Tibial nerve (tissue), 4 donors: ENCODE measurements at regions not wholly inside any gene's neighbourhood (a gene's known extent, or its start where the extent isn't known, plus 50 kb on each side); places are given as distances from the start of the nearest gene placed in this dataset.

Source experiments
- DNase-seq, 2 donors: peaks; one replicate each; pipeline ENCODE4 v3.0.0-alpha.2; 2019; ENCODE audit warnings: low spot score in 2 of 2
- H3K27ac ChIP-seq, 4 donors: fragments of 200-600 bp; sonication (generic) in 3 of 4; one replicate each; pipeline ENCODE4 v1.5.1; 2017 to 2019; ENCODE audit warnings: mild to moderate bottlenecking in 1 of 4
- H3K27me3 ChIP-seq, 2 donors: fragments of 200-600 bp; sonication (generic) in 1 of 2; one replicate each; pipeline versions ENCODE4 v1.5.1 to v1.6.0; 2017 to 2019
- H3K36me3 ChIP-seq, 3 donors: fragments of 200-600 bp; sonication (generic); one replicate each; pipeline ENCODE4 v1.5.1; 2018 to 2019
- H3K4me1 ChIP-seq, 4 donors: fragments of 200-600 bp; sonication (generic) in 3 of 4; one replicate each; pipeline ENCODE4 v1.5.1; 2017 to 2019
- H3K4me3 ChIP-seq, 4 donors: fragments of 200-600 bp; sonication (generic) in 3 of 4; one replicate each; pipeline ENCODE4 v1.5.1; 2017 to 2019; ENCODE audit warnings: mild to moderate bottlenecking in 1 of 4, moderate library complexity in 1 of 4
- H3K9me3 ChIP-seq, 4 donors: fragments of 200-600 bp; sonication (generic) in 3 of 4; one replicate each; pipeline ENCODE4 v1.5.1; 2017 to 2019
- EP300 ChIP-seq, 2 donors: sonication (generic); formaldehyde crosslinking; IDR thresholded peaks; one replicate each; pipeline ENCODE4 v1.6.1; 2017; ENCODE audit warnings: antibody characterized with exemption in 2 of 2, mild to moderate bottlenecking in 1 of 2
- POLR2A ChIP-seq, 2 donors: fragments of 450-650 bp; IDR thresholded peaks; one replicate each; pipeline ENCODE4 v1.6.1; 2017; ENCODE audit warnings: antibody characterized with exemption in 2 of 2, mild to moderate bottlenecking in 2 of 2, moderate library complexity in 2 of 2
- WGBS, 2 donors: methylation state at CpG; one replicate each; pipeline ENCODE4 v1.1.5; 2018; 5-methylcytosine and 5-hydroxymethylcytosine counted together
- TF ChIP-seq, protein P1 (sequence below), 5 experiments: fragments of 200-600 bp in 3 of 5; fragments of 450-650 bp in 2 of 5; sonication (generic) in 3 of 5; IDR thresholded peaks; one replicate each; pipeline ENCODE4 v1.5.1; 2016 to 2019; ENCODE audit warnings: antibody characterized with exemption in 5 of 5, mild to moderate bottlenecking in 3 of 5, moderate library complexity in 2 of 5

DNA sequence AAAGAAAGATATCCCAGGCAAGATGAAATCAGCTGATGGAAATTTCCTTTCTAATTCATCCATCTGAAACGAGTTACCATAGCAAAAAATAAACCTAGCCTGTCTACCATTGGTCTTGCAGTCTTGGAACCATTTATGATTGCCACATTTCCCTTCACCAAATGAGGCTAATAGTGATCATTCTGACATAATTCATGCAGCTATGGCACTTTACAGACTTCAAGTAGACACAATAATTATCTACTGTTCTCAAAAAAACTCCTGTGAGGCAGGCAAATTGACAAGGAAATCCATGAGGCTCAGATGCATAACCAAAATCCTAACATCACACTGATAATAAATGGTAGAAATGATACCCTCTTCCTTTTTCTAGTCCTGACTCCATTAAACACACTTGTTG is 1669.7 kb upstream of the LRRTM1 start:
- Histone ChIP-seq H3K4me1 (no peaks in the 10 kb centered on the region), H3K27me3 (no peaks in the 10 kb centered on the region), H3K9me3 (peaks cover 0 to 5% (median 0%) of the 10 kb centered on the region in 4 donors), H3K4me3 (no peak overlapping the region), H3K27ac (no peak overlapping the region), H3K36me3 (no peaks in the 10 kb centered on the region)
- DNase-seq, result no peak
- 45 to 51% methylated on average over 1 of the region's 1 CpG for WGBS, 2 donors
- no peak for TF ChIP-seq POLR2A (IDR thresholded peaks at IDR 0.05)

DNA sequence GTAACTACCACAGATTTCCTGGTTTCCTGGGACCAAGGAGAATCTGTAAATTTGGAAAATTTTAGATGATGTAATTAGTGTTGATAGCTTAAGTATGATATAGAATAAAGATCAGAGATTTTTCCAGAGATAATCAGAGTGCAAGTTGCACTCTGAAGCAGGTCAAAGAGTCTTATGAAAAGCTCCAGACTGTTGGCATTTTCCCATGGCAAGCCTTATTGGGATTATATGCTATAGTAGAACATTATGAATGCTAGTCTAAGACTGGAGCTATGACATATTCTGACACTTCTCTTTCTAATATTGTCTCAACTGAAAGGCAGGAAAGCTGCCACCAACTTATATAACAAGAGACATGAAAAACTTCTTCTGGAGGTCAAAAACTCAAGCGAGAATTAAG is 1638.3 kb upstream of the LRRTM1 start:
- Histone ChIP-seq H3K9me3 (peaks cover 0 to 10% (median 0%) of the 10 kb centered on the region in 4 donors), H3K27me3 (no peaks in the 10 kb centered on the region), H3K27ac (no peak overlapping the region), H3K4me1 (no peaks in the 10 kb centered on the region), H3K4me3 (no peak overlapping the region), H3K36me3 (no peaks in the 10 kb centered on the region)
- no peak for DNase-seq
- no peak for TF ChIP-seq EP300 (IDR thresholded peaks at IDR 0.05)
- no peak for TF ChIP-seq POLR2A (IDR thresholded peaks at IDR 0.05)
- TF ChIP-seq, protein P1, sequence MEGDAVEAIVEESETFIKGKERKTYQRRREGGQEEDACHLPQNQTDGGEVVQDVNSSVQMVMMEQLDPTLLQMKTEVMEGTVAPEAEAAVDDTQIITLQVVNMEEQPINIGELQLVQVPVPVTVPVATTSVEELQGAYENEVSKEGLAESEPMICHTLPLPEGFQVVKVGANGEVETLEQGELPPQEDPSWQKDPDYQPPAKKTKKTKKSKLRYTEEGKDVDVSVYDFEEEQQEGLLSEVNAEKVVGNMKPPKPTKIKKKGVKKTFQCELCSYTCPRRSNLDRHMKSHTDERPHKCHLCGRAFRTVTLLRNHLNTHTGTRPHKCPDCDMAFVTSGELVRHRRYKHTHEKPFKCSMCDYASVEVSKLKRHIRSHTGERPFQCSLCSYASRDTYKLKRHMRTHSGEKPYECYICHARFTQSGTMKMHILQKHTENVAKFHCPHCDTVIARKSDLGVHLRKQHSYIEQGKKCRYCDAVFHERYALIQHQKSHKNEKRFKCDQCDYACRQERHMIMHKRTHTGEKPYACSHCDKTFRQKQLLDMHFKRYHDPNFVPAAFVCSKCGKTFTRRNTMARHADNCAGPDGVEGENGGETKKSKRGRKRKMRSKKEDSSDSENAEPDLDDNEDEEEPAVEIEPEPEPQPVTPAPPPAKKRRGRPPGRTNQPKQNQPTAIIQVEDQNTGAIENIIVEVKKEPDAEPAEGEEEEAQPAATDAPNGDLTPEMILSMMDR (IDR thresholded peaks at IDR 0.05), result no peak
- 77 to 83% methylated on average over 1 of the region's 1 CpG for WGBS, 2 donors

- TF ChIP-seq, protein P1 (IDR thresholded peaks at IDR 0.05), result no peak
- TF ChIP-seq POLR2A (IDR thresholded peaks at IDR 0.05), result no peak
- no peak for TF ChIP-seq EP300 (IDR thresholded peaks at IDR 0.05)
- DNase-seq, result no peak
- Histone ChIP-seq H3K27me3 (no peaks in the 10 kb centered on the region), H3K4me3 (no peak overlapping the region), H3K9me3 (peaks cover 0 to 10% (median 0%) of the 10 kb centered on the region in 4 donors), H3K27ac (no peak overlapping the region), H3K36me3 (no peaks in the 10 kb centered on the region), H3K4me1 (no peaks in the 10 kb centered on the region)
Observed at GRCh38 chr2:81942136-81942680, 1637.7 kb upstream of the LRRTM1 start.

DNA sequence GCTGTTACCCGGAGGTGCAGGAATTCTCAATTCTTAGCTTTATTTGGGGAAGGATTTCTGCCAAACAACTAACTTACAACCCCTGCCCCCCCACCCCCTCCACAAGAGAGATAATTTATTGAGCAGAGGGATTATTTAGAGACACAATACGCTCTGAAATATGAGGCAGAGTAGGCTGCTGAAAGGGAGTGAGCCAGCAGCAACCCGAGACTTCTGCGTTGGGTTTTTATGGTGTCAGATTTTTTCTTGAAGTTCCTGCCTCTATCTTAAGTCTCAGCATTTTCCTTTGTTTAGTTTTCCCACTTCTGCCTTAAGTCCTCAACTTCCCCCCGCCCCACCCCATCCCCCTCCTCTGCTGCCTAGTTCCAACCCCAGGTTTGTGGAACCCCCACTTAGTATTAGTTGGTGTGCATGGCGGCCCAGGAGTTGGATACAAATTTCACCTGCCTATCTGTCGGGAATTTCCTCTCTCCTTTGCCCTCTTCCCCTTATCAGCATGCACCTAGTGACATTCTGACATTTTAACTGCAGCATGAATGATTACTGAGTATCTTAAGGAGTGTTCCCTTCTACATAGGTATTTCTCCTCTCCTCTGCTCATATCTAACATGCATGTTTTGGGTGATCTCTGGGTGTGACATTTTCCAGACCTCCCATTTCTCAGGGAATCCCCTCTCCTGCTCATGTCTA is 1635.9 kb upstream of the LRRTM1 start:
- no peaks in the 10 kb centered on the region for H3K36me3 ChIP-seq
- DNase-seq, result no peak
- no peak overlapping the region for H3K4me3 ChIP-seq
- no peak overlapping the region for H3K27ac ChIP-seq
- TF ChIP-seq POLR2A (IDR thresholded peaks at IDR 0.05) (no peak), EP300 (IDR thresholded peaks at IDR 0.05) (no peak)
- TF ChIP-seq, protein P1 (IDR thresholded peaks at IDR 0.05), result no peak
- WGBS, 2 donors, result 65 to 68% methylated on average over 7 of the region's 7 CpGs
- no peaks in the 10 kb centered on the region for H3K27me3 ChIP-seq
- no peaks in the 10 kb centered on the region for H3K4me1 ChIP-seq
- H3K9me3 ChIP-seq, result peaks cover 0 to 3% (median 0%) of the 10 kb centered on the region in 4 donors

DNA sequence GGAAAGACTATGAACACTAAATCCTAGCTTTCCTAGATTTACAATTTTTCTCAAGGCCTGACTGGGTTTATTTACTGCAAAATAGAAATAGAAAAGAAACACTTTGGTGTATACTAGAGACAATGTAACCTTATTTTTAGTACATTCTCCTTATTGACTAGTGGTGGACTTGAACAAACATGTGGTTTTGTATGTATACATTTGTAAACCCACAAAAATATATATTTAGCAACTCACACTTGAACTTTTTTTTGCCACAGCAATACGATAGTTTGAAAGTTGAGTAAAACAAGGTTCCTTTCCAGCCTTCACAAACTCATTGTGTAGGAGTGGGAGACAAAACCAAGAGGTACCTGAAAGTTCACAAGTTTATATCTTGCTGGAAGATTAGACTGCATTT is 1633.4 kb upstream of the LRRTM1 start:
- no peak for DNase-seq
- Histone ChIP-seq H3K4me3 (no peak overlapping the region), H3K36me3 (no peaks in the 10 kb centered on the region), H3K27ac (no peak overlapping the region), H3K4me1 (no peaks in the 10 kb centered on the region), H3K27me3 (no peaks in the 10 kb centered on the region), H3K9me3 (no peaks in the 10 kb centered on the region)
- TF ChIP-seq, protein P1 (IDR thresholded peaks at IDR 0.05), result no peak
- TF ChIP-seq POLR2A (IDR thresholded peaks at IDR 0.05), result no peak
- no peak for TF ChIP-seq EP300 (IDR thresholded peaks at IDR 0.05)
- 60 to 72% methylated on average over 1 of the region's 1 CpG for WGBS, 2 donors
